ENCODE measurements at regions not wholly inside any gene's neighbourhood (a gene's known extent, or its start where the extent isn't known, plus 50 kb on each side); places are given as distances from the start of the nearest gene placed in this dataset.
A peak's percentile ranks its signal among the peaks of the same experiment; 100 is the strongest.

GRCh38 chr5:142387024-142387682 lies 62.3 kb upstream of the SPRY4 start:
- Histone ChIP-seq H3K4me3 (no peak overlapping the region), H3K27me3 (ENCODE audit: low read depth) (no peaks in the 10 kb centered on the region), H3K4me1 (peaks cover 42% of the 10 kb centered on the region), H3K36me3 (no peaks in the 10 kb centered on the region), H3K9me3 (no peaks in the 10 kb centered on the region), H3K27ac (peak overlapping the region; percentile 22)
- no peak for TF ChIP-seq CTCF (IDR thresholded peaks at IDR 0.05)
- no peak for ATAC-seq
- peak; percentile 37 for DNase-seq
- intact Hi-C loops (cut with DNase I) = no loop called here

GRCh38 chr5:142386137-142387023 lies 61.6 kb upstream of the SPRY4 start:
- TF ChIP-seq CTCF (IDR thresholded peaks at IDR 0.05) = no peak
- intact Hi-C loops (cut with DNase I) = no loop called here
- peak; percentile 65 for DNase-seq
- Histone ChIP-seq H3K27ac (peak overlapping the region; percentile 22), H3K36me3 (no peaks in the 10 kb centered on the region), H3K4me1 (peaks cover 40% of the 10 kb centered on the region), H3K4me3 (no peak overlapping the region), H3K27me3 (ENCODE audit: low read depth) (no peaks in the 10 kb centered on the region), H3K9me3 (no peaks in the 10 kb centered on the region)
- peak; percentile 87 to 92 for ATAC-seq

GRCh38 chr5:142385194-142385593 lies 60.4 kb upstream of the SPRY4 start:
- no peak overlapping the region for H3K27ac ChIP-seq
- DNase-seq = no peak
- no peak for TF ChIP-seq CTCF (IDR thresholded peaks at IDR 0.05)

GRCh38 chr5:142384014-142384413 lies 59.2 kb upstream of the SPRY4 start:
- Histone ChIP-seq H3K9me3 (no peaks in the 10 kb centered on the region), H3K27me3 (ENCODE audit: low read depth) (no peaks in the 10 kb centered on the region), H3K36me3 (no peaks in the 10 kb centered on the region), H3K27ac (no peak overlapping the region), H3K4me3 (no peak overlapping the region), H3K4me1 (peaks cover 17% of the 10 kb centered on the region)
- intact Hi-C loops (cut with DNase I) = no loop called here
- no peak for TF ChIP-seq CTCF (IDR thresholded peaks at IDR 0.05)
- DNase-seq = no peak
- ATAC-seq = no peak

More at GRCh38 chr5:142385194-142385593, 60.4 kb upstream of the SPRY4 start:
- no peak overlapping the region for H3K4me3 ChIP-seq
- H3K27me3 ChIP-seq (ENCODE audit: low read depth) = no peaks in the 10 kb centered on the region
- intact Hi-C loops (cut with DNase I) = no loop called here
- peaks cover 28% of the 10 kb centered on the region for H3K4me1 ChIP-seq
- no peaks in the 10 kb centered on the region for H3K9me3 ChIP-seq
- H3K36me3 ChIP-seq = no peaks in the 10 kb centered on the region
- no peak for ATAC-seq

GRCh38 chr5:142382186-142382585 lies 57.4 kb upstream of the SPRY4 start:
- Histone ChIP-seq H3K27me3 (ENCODE audit: low read depth) (no peaks in the 10 kb centered on the region), H3K36me3 (no peaks in the 10 kb centered on the region), H3K27ac (no peak overlapping the region), H3K4me1 (peaks cover 4% of the 10 kb centered on the region), H3K9me3 (no peaks in the 10 kb centered on the region), H3K4me3 (no peak overlapping the region)
- no peak for ATAC-seq
- no peak for TF ChIP-seq CTCF (IDR thresholded peaks at IDR 0.05)
- intact Hi-C loops (cut with DNase I) = no loop called here
- no peak for DNase-seq
